Endodermal cell (in vitro differentiated cells): ENCODE measurements at regions not wholly inside any gene's neighbourhood (a gene's known extent, or its start where the extent isn't known, plus 50 kb on each side); places are given as distances from the start of the nearest gene placed in this dataset.

Source experiments
- DNase-seq: peaks from one replicate; pipeline ENCODE4 v3.0.0-alpha.2; 2017
- H3K27ac ChIP-seq: 2 replicates; pipeline ENCODE4 v1.5.1; 2013; ENCODE audit warnings: mild to moderate bottlenecking, low read depth, low read length, moderate library complexity
- H3K27me3 ChIP-seq: 2 replicates; pipeline ENCODE4 v1.6.1; 2013; ENCODE audit warnings: mild to moderate bottlenecking, low read length, moderate library complexity; ENCODE audit not compliant: insufficient read depth, control insufficient read depth, poor library complexity, severe bottlenecking
- H3K36me3 ChIP-seq: 2 replicates; pipeline ENCODE4 v1.7.0; 2013; ENCODE audit warnings: mild to moderate bottlenecking, low read length, moderate library complexity; ENCODE audit not compliant: control insufficient read depth, insufficient read depth
- H3K4me1 ChIP-seq: one replicate; pipeline ENCODE4 v1.7.0; 2013; ENCODE audit warnings: low read length; ENCODE audit not compliant: control insufficient read depth, insufficient read depth
- H3K4me3 ChIP-seq: 2 replicates; pipeline ENCODE4 v1.5.1; 2013; ENCODE audit warnings: mild to moderate bottlenecking, low read length, moderate library complexity
- H3K9ac ChIP-seq: 2 replicates; pipeline ENCODE4 v1.6.1; 2013; ENCODE audit warnings: mild to moderate bottlenecking, low read length, moderate library complexity; ENCODE audit not compliant: poor library complexity, severe bottlenecking; ENCODE audit errors: extremely low read depth
- H3K9me3 ChIP-seq: 2 replicates; pipeline ENCODE4 v1.6.1; 2013; ENCODE audit warnings: mild to moderate bottlenecking, low read length, moderate library complexity; ENCODE audit not compliant: control insufficient read depth
- H3K27ac Mint-ChIP-seq: 2 replicates; pipeline ENCODE4 v1.8.0; 2020; ENCODE audit warnings: mixed read lengths
- H3K27me3 Mint-ChIP-seq: 2 replicates; pipeline ENCODE4 v1.8.0; 2021; ENCODE audit warnings: mild to moderate bottlenecking, mixed read lengths; ENCODE audit not compliant: insufficient read depth
- H3K36me3 Mint-ChIP-seq: 2 replicates; pipeline ENCODE4 v1.8.0; 2020; ENCODE audit warnings: low read depth, mixed read lengths
- H3K4me1 Mint-ChIP-seq: 2 replicates; pipeline ENCODE4 v1.8.0; 2020; ENCODE audit warnings: mixed read lengths
- H3K4me3 Mint-ChIP-seq: 2 replicates; pipeline ENCODE4 v1.8.0; 2020; ENCODE audit warnings: mild to moderate bottlenecking, moderate library complexity, mixed read lengths
- H3K9me3 Mint-ChIP-seq: 2 replicates; pipeline ENCODE4 v1.8.0; 2020; ENCODE audit warnings: mild to moderate bottlenecking, mixed read lengths
- CTCF ChIP-seq: fragments of 200-600 bp; sonication (generic); conservative IDR thresholded peaks from 2 replicates; pipeline ENCODE4 v1.5.0; 2021; ENCODE audit warnings: antibody characterized with exemption, mild to moderate bottlenecking
- WGBS, 2 experiments: methylation state at CpG; one replicate each; pipeline versions ENCODE4 v1.1.5 to v1.1.7; 2013; ENCODE audit warnings: missing lambda C conversion rate in 2 of 2, mixed read lengths in 1 of 2; ENCODE audit not compliant: insufficient coverage in 1 of 2, insufficient read length in 1 of 2; 5-methylcytosine and 5-hydroxymethylcytosine counted together

GRCh38 chr5:118165619-118166018 is 822.7 kb downstream of the DTWD2 start:
- no peaks in the 10 kb centered on the region for H3K27me3 ChIP-seq
- peaks cover under 1% of the 10 kb centered on the region for H3K4me1 ChIP-seq
- DNase-seq: no peak
- no peaks in the 10 kb centered on the region for H3K9me3 Mint-ChIP-seq
- no peak overlapping the region for H3K9ac ChIP-seq
- no peak overlapping the region for H3K4me3 Mint-ChIP-seq
- H3K9me3 ChIP-seq: no peaks in the 10 kb centered on the region
- H3K4me3 ChIP-seq: no peak overlapping the region
- no peaks in the 10 kb centered on the region for H3K36me3 Mint-ChIP-seq
- peaks cover 2% of the 10 kb centered on the region for H3K27me3 Mint-ChIP-seq
- no peaks in the 10 kb centered on the region for H3K4me1 Mint-ChIP-seq
- WGBS, 2 experiments: 96% methylated on average over 2 of the region's 2 CpGs; no CpG with 5 or more reads in 1 of the 2 experiments
- no peak for TF ChIP-seq CTCF
- H3K36me3 ChIP-seq: no peaks in the 10 kb centered on the region
- no peak overlapping the region for H3K27ac Mint-ChIP-seq
- H3K27ac ChIP-seq: no peak overlapping the region

GRCh38 chr5:118156181-118156580 is 832.2 kb downstream of the DTWD2 start:
- H3K4me1 ChIP-seq: no peaks in the 10 kb centered on the region
- H3K36me3 ChIP-seq: no peaks in the 10 kb centered on the region
- no peaks in the 10 kb centered on the region for H3K9me3 Mint-ChIP-seq
- H3K27me3 ChIP-seq: peaks cover 34% of the 10 kb centered on the region
- H3K4me1 Mint-ChIP-seq: no peaks in the 10 kb centered on the region
- peaks cover 9% of the 10 kb centered on the region for H3K27me3 Mint-ChIP-seq
- DNase-seq: no peak
- no peaks in the 10 kb centered on the region for H3K9me3 ChIP-seq
- WGBS, 2 experiments: 92 to 100% methylated on average over 3 to 5 of the region's 5 CpGs
- H3K27ac ChIP-seq: no peak overlapping the region
- no peak overlapping the region for H3K27ac Mint-ChIP-seq
- H3K36me3 Mint-ChIP-seq: no peaks in the 10 kb centered on the region
- H3K4me3 ChIP-seq: no peak overlapping the region
- TF ChIP-seq CTCF: no peak
- H3K4me3 Mint-ChIP-seq: no peak overlapping the region
- H3K9ac ChIP-seq: no peak overlapping the region

GRCh38 chr5:118146824-118147223 is 841.5 kb downstream of the DTWD2 start:
- no peaks in the 10 kb centered on the region for H3K9me3 ChIP-seq
- 94 to 100% methylated on average over 3 of the region's 3 CpGs for WGBS, 2 experiments
- H3K4me3 Mint-ChIP-seq: no peak overlapping the region
- TF ChIP-seq CTCF: no peak
- H3K27ac Mint-ChIP-seq: no peak overlapping the region
- H3K27me3 ChIP-seq: peaks cover 56% of the 10 kb centered on the region
- no peak for DNase-seq
- H3K9ac ChIP-seq: no peak overlapping the region
- H3K4me3 ChIP-seq: no peak overlapping the region
- no peaks in the 10 kb centered on the region for H3K4me1 ChIP-seq
- no peak overlapping the region for H3K27ac ChIP-seq
- H3K36me3 Mint-ChIP-seq: no peaks in the 10 kb centered on the region
- H3K36me3 ChIP-seq: no peaks in the 10 kb centered on the region
- no peaks in the 10 kb centered on the region for H3K4me1 Mint-ChIP-seq
- no peaks in the 10 kb centered on the region for H3K9me3 Mint-ChIP-seq
- H3K27me3 Mint-ChIP-seq: peaks cover 48% of the 10 kb centered on the region
